Spleen (tissue), 11 donors: ENCODE measurements at regions not wholly inside any gene's neighbourhood (a gene's known extent, or its start where the extent isn't known, plus 50 kb on each side); places are given as distances from the start of the nearest gene placed in this dataset.
"Not testable (repeated sequence)": the region's sequence is repeated elsewhere in the genome, so short reads cannot be mapped to it uniquely, and the experiment has no call there.

Experiments
- DNase-seq: peaks from one replicate; pipeline ENCODE4 v3.0.0-alpha.2; 2020
- H3K27ac ChIP-seq, 8 donors: fragments of 200-600 bp; sonication (generic) in 7 of 8; 1 replicate in 4 of 8; 2 replicates in 4 of 8; pipeline versions ENCODE4 v1.5.0 to v1.8.0; 2016 to 2021; ENCODE audit warnings: inconsistent platforms in 4 of 8, mild to moderate bottlenecking in 4 of 8, moderate library complexity in 1 of 8
- H3K27me3 ChIP-seq, 7 donors: fragments of 200-600 bp; sonication (generic) in 6 of 7; replicated peaks in 1 of 7; 1 replicate in 4 of 7; 2 replicates in 3 of 7; pipeline versions ENCODE4 v1.5.0 to v1.8.0; 2016 to 2021; ENCODE audit warnings: inconsistent platforms in 3 of 7, mild to moderate bottlenecking in 1 of 7
- H3K36me3 ChIP-seq, 6 donors: fragments of 200-600 bp; sonication (generic) in 5 of 6; 1 replicate in 4 of 6; 2 replicates in 2 of 6; pipeline versions ENCODE4 v1.5.0 to v1.8.0; 2016 to 2021; ENCODE audit warnings: inconsistent platforms in 2 of 6
- H3K4me1 ChIP-seq, 6 donors: fragments of 200-600 bp; sonication (generic) in 5 of 6; 1 replicate in 3 of 6; 2 replicates in 3 of 6; pipeline versions ENCODE4 v1.5.0 to v1.8.0; 2016 to 2021; ENCODE audit warnings: inconsistent platforms in 3 of 6
- H3K4me3 ChIP-seq, 8 donors: fragments of 200-600 bp; sonication (generic) in 7 of 8; 1 replicate in 4 of 8; 2 replicates in 4 of 8; pipeline versions ENCODE4 v1.5.0 to v1.8.0; 2016 to 2021; ENCODE audit warnings: inconsistent platforms in 4 of 8, mild to moderate bottlenecking in 4 of 8, moderate library complexity in 2 of 8
- H3K9me3 ChIP-seq, 8 donors: fragments of 200-600 bp; sonication (generic) in 7 of 8; 1 replicate in 4 of 8; 2 replicates in 4 of 8; pipeline versions ENCODE4 v1.5.0 to v1.8.0; 2016 to 2021; ENCODE audit warnings: inconsistent platforms in 4 of 8
- POLR2A ChIP-seq, 3 donors: fragments of 450-650 bp; IDR thresholded peaks; one replicate each; pipeline ENCODE4 v1.5.1; 2017; ENCODE audit warnings: antibody characterized with exemption in 3 of 3, mild to moderate bottlenecking in 1 of 3
- POLR2AphosphoS5 ChIP-seq, 3 donors: sonication (generic); formaldehyde crosslinking; IDR thresholded peaks; one replicate each; pipeline ENCODE4 v1.5.1; 2017; ENCODE audit warnings: antibody characterized with exemption in 3 of 3
- WGBS, 5 donors: extraction: QIAGEN DNeasy Blood & Tissue Kit in 3 of 5; methylation state at CpG; one replicate each; pipeline versions ENCODE4 v1.1.5 to v1.1.7; 2013 to 2018; 5-methylcytosine and 5-hydroxymethylcytosine counted together
- intact Hi-C: fragments of 100-400 bp; cut with DNase I; formaldehyde crosslinking; loops from one replicate; pipeline ENCODE4 v1.15.0; 2023; ENCODE audit warnings: low total_unique reads
- TF ChIP-seq, protein P1 (sequence below), 11 experiments: fragments of 200-600 bp in 7 of 11; fragments of 450-650 bp in 4 of 11; sonication (generic) in 4 of 11; IDR thresholded peaks in 8 of 11; conservative IDR thresholded peaks in 3 of 11; 1 replicate in 7 of 11; 2 replicates in 4 of 11; pipeline versions ENCODE4 v1.4.0 to v1.8.0; 2016 to 2021; ENCODE audit warnings: antibody characterized with exemption in 11 of 11, inconsistent platforms in 4 of 11, mild to moderate bottlenecking in 1 of 11
- donor health status: healthy with polysubstance abuse.
- donor health status: DM: no; HTN: no; CAD: no; lungs with moderate emphysema.
- donor health status: DM: no; HTN: no; CAD: no.
- donor health status: Bipolar disorder and iron deficiency.
- donor health status: healthy.
- donor health status: DM: no; HTN: no; CAD: no.
- donor health status: DM: yes; HTN: yes; CAD: no.

DNA sequence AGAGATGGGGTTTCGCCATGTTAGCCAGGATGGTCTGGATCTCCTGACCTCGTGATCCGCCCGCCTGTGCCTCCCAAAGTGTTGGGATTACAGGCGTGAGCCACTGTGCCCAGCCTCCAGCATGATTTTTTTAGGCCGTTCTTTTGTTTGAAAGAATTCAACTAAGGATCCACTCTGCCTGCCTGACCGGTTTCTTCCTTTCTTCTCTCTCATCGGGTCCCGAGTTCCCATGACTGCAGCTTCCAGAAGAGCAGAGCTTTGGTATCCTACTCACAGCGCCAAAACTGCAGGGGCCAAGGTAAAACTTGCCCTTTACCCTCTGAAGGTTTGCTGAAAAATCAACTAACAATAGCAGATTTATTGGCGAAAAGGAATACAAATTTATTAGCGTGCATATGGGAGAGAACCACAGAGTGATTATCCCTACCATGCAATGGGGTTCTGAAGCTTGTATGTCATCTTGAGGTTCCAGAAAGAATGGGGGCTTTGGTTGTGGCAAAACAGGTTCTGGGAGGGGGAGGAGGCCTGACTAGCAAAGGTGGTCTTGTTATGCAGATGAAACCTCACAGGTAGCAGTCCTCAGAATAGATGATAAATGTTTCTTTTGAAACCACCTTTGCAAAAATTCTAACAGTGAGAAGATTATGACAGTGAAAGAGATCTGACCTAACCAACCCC, 87.0 kb upstream of the MSH6 start:
- Histone ChIP-seq H3K27ac (no peak overlapping the region), H3K27me3 (peaks cover 0 to 10% (median 0%) of the 10 kb centered on the region in 7 donors), H3K36me3 (no peaks in the 10 kb centered on the region), H3K4me3 (no peak overlapping the region), H3K9me3 (no peaks in the 10 kb centered on the region), H3K4me1 (no peaks in the 10 kb centered on the region)
- no peak for DNase-seq
- 56 to 70% (median 64%) methylated on average over 12 of the region's 12 CpGs for WGBS, 5 donors
- TF ChIP-seq, protein P1, sequence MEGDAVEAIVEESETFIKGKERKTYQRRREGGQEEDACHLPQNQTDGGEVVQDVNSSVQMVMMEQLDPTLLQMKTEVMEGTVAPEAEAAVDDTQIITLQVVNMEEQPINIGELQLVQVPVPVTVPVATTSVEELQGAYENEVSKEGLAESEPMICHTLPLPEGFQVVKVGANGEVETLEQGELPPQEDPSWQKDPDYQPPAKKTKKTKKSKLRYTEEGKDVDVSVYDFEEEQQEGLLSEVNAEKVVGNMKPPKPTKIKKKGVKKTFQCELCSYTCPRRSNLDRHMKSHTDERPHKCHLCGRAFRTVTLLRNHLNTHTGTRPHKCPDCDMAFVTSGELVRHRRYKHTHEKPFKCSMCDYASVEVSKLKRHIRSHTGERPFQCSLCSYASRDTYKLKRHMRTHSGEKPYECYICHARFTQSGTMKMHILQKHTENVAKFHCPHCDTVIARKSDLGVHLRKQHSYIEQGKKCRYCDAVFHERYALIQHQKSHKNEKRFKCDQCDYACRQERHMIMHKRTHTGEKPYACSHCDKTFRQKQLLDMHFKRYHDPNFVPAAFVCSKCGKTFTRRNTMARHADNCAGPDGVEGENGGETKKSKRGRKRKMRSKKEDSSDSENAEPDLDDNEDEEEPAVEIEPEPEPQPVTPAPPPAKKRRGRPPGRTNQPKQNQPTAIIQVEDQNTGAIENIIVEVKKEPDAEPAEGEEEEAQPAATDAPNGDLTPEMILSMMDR (IDR thresholded peaks at IDR 0.05 in 8 of 11, conservative IDR thresholded peaks at IDR 0.05 in 3 of 11), result no peak
- TF ChIP-seq POLR2AphosphoS5 (IDR thresholded peaks at IDR 0.05), result no peak
- no peak for TF ChIP-seq POLR2A (IDR thresholded peaks at IDR 0.05)
- intact Hi-C loops, result no loop called here

DNA sequence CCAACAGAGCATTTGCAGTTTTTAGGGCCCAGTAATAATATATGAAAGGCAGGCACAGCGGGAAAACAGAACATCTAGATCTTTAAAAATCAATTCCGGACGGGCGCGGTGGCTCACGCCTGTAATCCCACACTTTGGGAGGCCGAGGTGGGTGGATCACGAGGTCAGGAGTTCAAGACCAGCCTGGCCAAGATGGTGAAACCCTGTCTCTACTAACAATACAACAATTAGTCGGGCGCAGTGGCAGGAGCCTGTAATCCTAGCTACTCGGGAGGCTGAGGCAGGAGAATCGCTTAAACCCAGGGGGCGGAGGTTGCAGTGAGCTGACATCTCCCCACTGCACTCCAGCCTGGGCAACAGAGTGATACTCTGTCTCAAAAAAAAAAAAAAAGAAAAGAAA, 88.5 kb upstream of the MSH6 start:
- intact Hi-C loops, H3K27ac ChIP-seq, DNase-seq, H3K4me1 ChIP-seq, H3K36me3 ChIP-seq, H3K4me3 ChIP-seq, H3K9me3 ChIP-seq: not testable (repeated sequence)
- H3K27me3 ChIP-seq, result peaks cover 0 to 10% (median 0%) of the 10 kb centered on the region in 7 donors
- WGBS, 5 donors, result 92 to 97% (median 94%) methylated on average over 13 of the region's 13 CpGs

DNA sequence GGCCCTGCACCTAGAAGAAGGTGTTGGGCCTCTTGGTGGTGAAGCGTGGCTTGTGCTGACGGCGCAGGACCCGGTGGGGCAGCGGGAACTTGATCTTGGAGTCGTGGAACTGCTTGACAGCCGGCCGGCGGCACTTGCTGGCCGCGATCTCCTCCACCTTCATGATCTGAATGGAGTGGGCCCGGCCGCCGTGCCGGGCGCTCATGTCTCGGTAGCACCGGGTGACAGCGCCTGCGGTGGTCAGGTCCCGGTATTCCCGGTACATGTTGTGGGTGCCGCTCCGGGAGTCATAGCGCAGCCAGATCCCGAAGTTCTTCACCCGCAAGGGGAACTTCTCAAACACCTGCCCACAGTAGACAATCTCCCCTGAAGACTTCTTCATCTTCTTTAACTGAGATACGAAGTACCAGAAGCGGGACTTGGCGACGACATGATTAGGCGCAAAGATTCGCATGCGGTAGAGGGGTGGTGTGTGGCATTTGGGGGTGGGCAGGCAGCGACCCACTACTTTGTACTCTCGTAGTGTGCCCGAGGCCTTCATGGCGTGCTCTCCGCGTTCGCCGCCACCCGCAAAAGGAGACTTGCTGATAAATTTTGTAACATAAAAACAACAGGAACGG, 92.1 kb upstream of the MSH6 start:
- peaks cover 0 to 17% (median 9%) of the 10 kb centered on the region in 8 donors for H3K9me3 ChIP-seq
- intact Hi-C loops, result not testable (repeated sequence)
- WGBS, 5 donors, result 95 to 98% (median 95%) methylated on average over 29 to 44 of the region's 44 CpGs

DNA sequence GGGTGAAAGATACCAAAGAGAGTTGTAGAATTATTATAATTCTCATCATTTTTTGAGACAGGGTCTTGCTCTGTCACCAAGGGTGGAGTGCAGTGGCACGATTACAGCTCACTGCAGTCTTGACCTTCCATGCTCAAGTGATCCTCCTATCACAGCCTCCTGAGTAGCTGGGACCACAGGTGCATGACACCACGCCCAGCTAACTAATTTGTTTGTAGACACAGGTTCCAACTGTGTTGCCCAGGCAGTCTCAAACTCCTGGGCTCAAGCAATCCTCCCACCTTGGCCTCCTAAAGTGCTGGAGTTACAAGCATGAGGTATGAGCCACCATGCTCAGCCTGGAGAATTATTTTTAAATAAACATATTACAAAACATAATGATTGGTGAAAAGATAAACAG, 92.8 kb upstream of the MSH6 start:
- intact Hi-C loops, result no loop called here
- no peak for TF ChIP-seq POLR2AphosphoS5 (IDR thresholded peaks at IDR 0.05)
- TF ChIP-seq, protein P1 (IDR thresholded peaks at IDR 0.05 in 8 of 11, conservative IDR thresholded peaks at IDR 0.05 in 3 of 11), result no peak
- H3K4me3 ChIP-seq, result no peak overlapping the region
- no peak for DNase-seq
- H3K36me3 ChIP-seq, result no peaks in the 10 kb centered on the region
- H3K9me3 ChIP-seq, result peaks cover 0 to 17% (median 9%) of the 10 kb centered on the region in 8 donors
- H3K27ac ChIP-seq, result no peak overlapping the region
- peaks cover 0 to 16% (median 4%) of the 10 kb centered on the region in 6 donors for H3K4me1 ChIP-seq
- 70 to 76% (median 72%) methylated on average over 2 of the region's 2 CpGs for WGBS, 5 donors
- H3K27me3 ChIP-seq, result peaks cover 0 to 5% (median 0%) of the 10 kb centered on the region in 7 donors

More for the DNA sequence above, 92.1 kb upstream of the MSH6 start:
- H3K27me3 ChIP-seq, H3K4me3 ChIP-seq, H3K27ac ChIP-seq, DNase-seq, H3K36me3 ChIP-seq: not testable (repeated sequence)
- peaks cover 0 to 16% (median 4%) of the 10 kb centered on the region in 6 donors for H3K4me1 ChIP-seq

DNA sequence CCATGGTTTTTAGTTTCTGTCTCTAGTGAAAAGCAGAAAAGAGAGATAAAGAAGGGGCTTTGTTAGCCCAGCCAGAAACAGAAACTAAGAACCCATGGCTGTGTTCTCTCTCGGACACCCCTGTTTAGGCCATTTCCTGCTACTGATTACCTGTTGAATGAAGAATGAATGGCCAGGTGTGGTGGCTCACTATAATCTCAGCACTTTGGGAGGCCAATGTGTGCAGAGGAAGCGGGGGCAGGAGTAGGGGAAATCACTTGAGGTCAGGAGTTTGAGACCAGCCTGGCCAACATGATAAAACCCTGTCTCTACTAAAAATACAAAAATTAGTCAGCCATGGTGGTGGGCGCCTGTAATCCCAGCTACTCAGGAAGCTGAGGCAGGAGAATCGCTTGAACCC, 93.8 kb upstream of the MSH6 start:
- peaks cover 0 to 16% (median 4%) of the 10 kb centered on the region in 6 donors for H3K4me1 ChIP-seq
- 50 to 71% (median 63%) methylated on average over 4 of the region's 4 CpGs for WGBS, 5 donors
- H3K27me3 ChIP-seq, H3K4me3 ChIP-seq, H3K36me3 ChIP-seq, intact Hi-C loops, H3K27ac ChIP-seq, DNase-seq: not testable (repeated sequence)
- H3K9me3 ChIP-seq, result peaks cover 0 to 17% (median 9%) of the 10 kb centered on the region in 8 donors
